H9 (cell line): ENCODE measurements at regions not wholly inside any gene's neighbourhood (a gene's known extent, or its start where the extent isn't known, plus 50 kb on each side); places are given as distances from the start of the nearest gene placed in this dataset.

Source experiments
- DNase-seq: peaks from one replicate; pipeline ENCODE4 v3.0.0-alpha.2; 2017
- H2AFZ ChIP-seq: one replicate; pipeline ENCODE4 v1.6.1; 2013; ENCODE audit warnings: mild to moderate bottlenecking, low read length, control low read depth, moderate library complexity
- H2AK5ac ChIP-seq: 2 replicates; pipeline ENCODE4 v1.6.1; 2013; ENCODE audit warnings: low read length, control low read depth, mixed read lengths; ENCODE audit not compliant: insufficient read length
- H2BK120ac ChIP-seq: one replicate; pipeline ENCODE4 v1.6.1; 2013; ENCODE audit warnings: low read depth, mild to moderate bottlenecking, low read length, control low read depth, inconsistent platforms; ENCODE audit not compliant: poor library complexity, severe bottlenecking
- H2BK12ac ChIP-seq: 2 replicates; pipeline ENCODE4 v1.6.1; 2013; ENCODE audit warnings: low read length, control low read depth, mixed read lengths, low read depth; ENCODE audit not compliant: insufficient read length
- H2BK15ac ChIP-seq: 2 replicates; pipeline ENCODE4 v1.6.1; 2013; ENCODE audit warnings: low read depth, low read length, control low read depth
- H2BK20ac ChIP-seq: one replicate; pipeline ENCODE4 v1.6.1; 2013; ENCODE audit warnings: low read depth, mild to moderate bottlenecking, low read length, control low read depth, inconsistent platforms; ENCODE audit not compliant: poor library complexity, severe bottlenecking
- H2BK5ac ChIP-seq: 2 replicates; pipeline ENCODE4 v1.6.1; 2013; ENCODE audit warnings: low read length, control low read depth, mixed read lengths; ENCODE audit not compliant: insufficient read length
- H3K14ac ChIP-seq: 2 replicates; pipeline ENCODE4 v1.6.1; 2013; ENCODE audit warnings: low read length, control low read depth; ENCODE audit not compliant: insufficient read depth
- H3K18ac ChIP-seq: 2 replicates; pipeline ENCODE4 v1.6.1; 2013; ENCODE audit warnings: low read depth, mild to moderate bottlenecking, mixed read lengths, low read length, control low read depth; ENCODE audit not compliant: insufficient read length
- H3K23ac ChIP-seq: 2 replicates; pipeline ENCODE4 v1.6.1; 2013; ENCODE audit warnings: low read length, control low read depth, mixed read lengths, low read depth; ENCODE audit not compliant: insufficient read length
- H3K23me2 ChIP-seq: 2 replicates; pipeline ENCODE4 v1.6.1; 2013; ENCODE audit warnings: low read depth, mild to moderate bottlenecking, mixed read lengths, low read length, control low read depth; ENCODE audit not compliant: insufficient read length, poor library complexity, severe bottlenecking
- H3K27ac ChIP-seq: 2 replicates; pipeline ENCODE4 v1.5.1; 2013; ENCODE audit warnings: low read length, control low read depth, mixed read lengths, low read depth; ENCODE audit not compliant: insufficient read length
- H3K27me3 ChIP-seq: 2 replicates; pipeline ENCODE4 v1.6.1; 2013; ENCODE audit warnings: low read length, control low read depth, inconsistent platforms; ENCODE audit not compliant: insufficient read depth
- H3K4ac ChIP-seq: 2 replicates; pipeline ENCODE4 v1.6.1; 2013; ENCODE audit warnings: low read depth, mild to moderate bottlenecking, control low read depth, inconsistent platforms, low read length, moderate library complexity
- H3K4me1 ChIP-seq: 2 replicates; pipeline ENCODE4 v1.6.1; 2013; ENCODE audit warnings: low read length, control low read depth, inconsistent platforms; ENCODE audit not compliant: insufficient read depth
- H3K4me2 ChIP-seq: 2 replicates; pipeline ENCODE4 v1.6.1; 2013; ENCODE audit warnings: low read length, control low read depth, mixed read lengths; ENCODE audit not compliant: insufficient read length, insufficient read depth
- H3K56ac ChIP-seq: 2 replicates; pipeline ENCODE4 v1.6.1; 2013; ENCODE audit warnings: low read depth, mild to moderate bottlenecking, mixed read lengths, low read length, control low read depth; ENCODE audit not compliant: insufficient read length
- H3K79me1 ChIP-seq: 2 replicates; pipeline ENCODE4 v1.6.1; 2013; ENCODE audit warnings: low read depth, mild to moderate bottlenecking, moderate library complexity, low read length, control low read depth, inconsistent platforms; ENCODE audit not compliant: insufficient read depth, poor library complexity, severe bottlenecking
- H3K79me2 ChIP-seq: 2 replicates; pipeline ENCODE4 v1.6.1; 2013; ENCODE audit warnings: low read length, control low read depth, inconsistent platforms; ENCODE audit not compliant: insufficient read depth
- H3K9ac ChIP-seq: 2 replicates; pipeline ENCODE4 v1.6.1; 2013; ENCODE audit warnings: low read length, control low read depth, mixed read lengths; ENCODE audit not compliant: insufficient read length; ENCODE audit errors: extremely low read depth
- H3K9me3 ChIP-seq: one replicate; pipeline ENCODE4 v1.6.1; 2013; ENCODE audit warnings: low read depth, low read length, inconsistent platforms; ENCODE audit not compliant: control insufficient read depth
- H3T11ph ChIP-seq: one replicate; pipeline ENCODE4 v1.6.1; 2013; ENCODE audit warnings: mild to moderate bottlenecking, low read length, control low read depth, inconsistent platforms
- H4K20me1 ChIP-seq: one replicate; pipeline ENCODE4 v1.6.1; 2013; ENCODE audit not compliant: control insufficient read depth, insufficient read length, insufficient read depth
- H4K5ac ChIP-seq: 2 replicates; pipeline ENCODE4 v1.6.1; 2013; ENCODE audit warnings: low read depth, mild to moderate bottlenecking, mixed read lengths, low read length, control low read depth; ENCODE audit not compliant: insufficient read length
- H4K8ac ChIP-seq: replicated peaks from 2 replicates; pipeline ENCODE4 v1.6.1; 2013; ENCODE audit warnings: low read length, control low read depth, mixed read lengths, low read depth; ENCODE audit not compliant: insufficient read length
- H4K91ac ChIP-seq: 2 replicates; pipeline ENCODE4 v1.6.1; 2013; ENCODE audit warnings: low read depth, mild to moderate bottlenecking, moderate library complexity, mixed read lengths, low read length, control low read depth; ENCODE audit not compliant: insufficient read length
- H3K27ac Mint-ChIP-seq, 3 experiments: 2 replicates in 2 of 3; 3 replicates in 1 of 3; pipeline ENCODE4 v1.8.0; 2020 to 2021; ENCODE audit warnings: mixed read lengths in 3 of 3, mild to moderate bottlenecking in 1 of 3, moderate library complexity in 1 of 3
- H3K27me3 Mint-ChIP-seq: 2 replicates; pipeline ENCODE4 v1.8.0; 2021; ENCODE audit warnings: low read depth, mild to moderate bottlenecking, moderate library complexity, mixed read lengths
- H3K36me3 Mint-ChIP-seq, 3 experiments: 2 replicates in 2 of 3; 3 replicates in 1 of 3; pipeline ENCODE4 v1.8.0; 2020 to 2021; ENCODE audit warnings: low read depth in 3 of 3, mixed read lengths in 3 of 3; ENCODE audit not compliant: insufficient read depth in 1 of 3
- H3K4me1 Mint-ChIP-seq, 2 experiments: 2 replicates each; pipeline ENCODE4 v1.8.0; 2020; ENCODE audit warnings: mixed read lengths in 2 of 2
- H3K4me3 Mint-ChIP-seq, 2 experiments: 2 replicates in 1 of 2; 3 replicates in 1 of 2; pipeline ENCODE4 v1.8.0; 2020 to 2021; ENCODE audit warnings: mild to moderate bottlenecking in 2 of 2, mixed read lengths in 2 of 2, moderate library complexity in 1 of 2
- H3K9me3 Mint-ChIP-seq, 2 experiments: 2 replicates in 1 of 2; 3 replicates in 1 of 2; pipeline ENCODE4 v1.8.0; 2020; ENCODE audit warnings: mild to moderate bottlenecking in 2 of 2, mixed read lengths in 2 of 2, moderate library complexity in 1 of 2
- WGBS: extraction: QIAGEN DNeasy Blood & Tissue Kit; methylation state at CpG from one replicate; pipeline ENCODE4 v1.1.7; 2013; ENCODE audit warnings: missing lambda C conversion rate, low lambda C conversion rate, mixed read lengths; ENCODE audit not compliant: insufficient read length; ENCODE audit errors: extremely low coverage; 5-methylcytosine and 5-hydroxymethylcytosine counted together
- TF ChIP-seq, protein P1 (sequence below): fragments of 200-600 bp; sonication (generic); conservative IDR thresholded peaks from 3 replicates; pipeline ENCODE4 v1.8.0; 2021; ENCODE audit warnings: antibody characterized with exemption, mild to moderate bottlenecking

DNA sequence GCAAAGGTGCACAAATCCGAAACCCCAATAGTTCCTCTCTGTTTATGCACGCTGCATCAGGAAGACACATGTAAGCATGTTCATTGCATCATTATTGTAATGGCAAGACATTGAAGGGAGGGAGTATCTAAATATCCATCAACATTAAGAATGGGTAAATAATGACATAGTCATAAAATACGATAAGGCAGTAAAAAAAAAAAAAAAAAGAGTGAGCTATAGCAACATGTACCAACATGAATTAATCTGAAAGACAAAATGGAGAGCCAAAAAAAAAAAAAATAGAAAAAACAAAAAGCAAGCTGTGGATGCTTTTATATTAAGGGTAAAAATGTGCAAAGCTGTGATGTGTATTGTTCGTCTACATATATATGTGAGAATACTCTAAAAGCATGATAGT, 70.2 kb upstream of the ABLIM1 start:
- H3K27me3 Mint-ChIP-seq, result no peaks in the 10 kb centered on the region
- Histone ChIP-seq H2BK120ac (no peak overlapping the region), H4K8ac (no peak overlapping the region), H4K91ac (no peak overlapping the region), H3T11ph (no peak overlapping the region), H3K14ac (no peak overlapping the region), H3K56ac (no peak overlapping the region), H3K79me1 (no peaks in the 10 kb centered on the region), H3K4me1 (no peaks in the 10 kb centered on the region), H2BK5ac (no peak overlapping the region), H3K18ac (no peak overlapping the region), H3K27ac (no peak overlapping the region), H3K4me2 (no peak overlapping the region), H3K4ac (no peak overlapping the region), H4K20me1 (no peaks in the 10 kb centered on the region), H3K79me2 (no peaks in the 10 kb centered on the region), H2BK12ac (no peak overlapping the region), H2AK5ac (no peak overlapping the region), H2BK15ac (no peak overlapping the region), H3K9me3 (no peaks in the 10 kb centered on the region), H4K5ac (no peak overlapping the region), H3K23me2 (no peaks in the 10 kb centered on the region), H3K9ac (no peak overlapping the region), H3K23ac (no peak overlapping the region), H2AFZ (no peak overlapping the region), H2BK20ac (no peak overlapping the region), H3K27me3 (no peaks in the 10 kb centered on the region)
- TF ChIP-seq, protein P1, sequence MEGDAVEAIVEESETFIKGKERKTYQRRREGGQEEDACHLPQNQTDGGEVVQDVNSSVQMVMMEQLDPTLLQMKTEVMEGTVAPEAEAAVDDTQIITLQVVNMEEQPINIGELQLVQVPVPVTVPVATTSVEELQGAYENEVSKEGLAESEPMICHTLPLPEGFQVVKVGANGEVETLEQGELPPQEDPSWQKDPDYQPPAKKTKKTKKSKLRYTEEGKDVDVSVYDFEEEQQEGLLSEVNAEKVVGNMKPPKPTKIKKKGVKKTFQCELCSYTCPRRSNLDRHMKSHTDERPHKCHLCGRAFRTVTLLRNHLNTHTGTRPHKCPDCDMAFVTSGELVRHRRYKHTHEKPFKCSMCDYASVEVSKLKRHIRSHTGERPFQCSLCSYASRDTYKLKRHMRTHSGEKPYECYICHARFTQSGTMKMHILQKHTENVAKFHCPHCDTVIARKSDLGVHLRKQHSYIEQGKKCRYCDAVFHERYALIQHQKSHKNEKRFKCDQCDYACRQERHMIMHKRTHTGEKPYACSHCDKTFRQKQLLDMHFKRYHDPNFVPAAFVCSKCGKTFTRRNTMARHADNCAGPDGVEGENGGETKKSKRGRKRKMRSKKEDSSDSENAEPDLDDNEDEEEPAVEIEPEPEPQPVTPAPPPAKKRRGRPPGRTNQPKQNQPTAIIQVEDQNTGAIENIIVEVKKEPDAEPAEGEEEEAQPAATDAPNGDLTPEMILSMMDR, result no peak
- WGBS, result no CpG with 5 or more reads among the region's 4 CpGs
- H3K36me3 Mint-ChIP-seq, result no peaks in the 10 kb centered on the region
- H3K4me1 Mint-ChIP-seq, result 0 out of 4 replicates have a peak, but pooled peaks cover 0 to 2% of the 10 kb centered on the region in 2 experiments
- no peak for DNase-seq
- H3K9me3 Mint-ChIP-seq, result peaks cover 0 to 5% of the 10 kb centered on the region in 2 experiments; a peak in 1 of 5 replicates
- H3K27ac Mint-ChIP-seq, result no peak overlapping the region
- no peak overlapping the region for H3K4me3 Mint-ChIP-seq
